SK-N-SH treated with all-trans-retinoic acid at 6 μM for 48 hours (cell line): ENCODE measurements at regions not wholly inside any gene's neighbourhood (a gene's known extent, or its start where the extent isn't known, plus 50 kb on each side); places are given as distances from the start of the nearest gene placed in this dataset.
A peak's percentile ranks its signal among the peaks of the same experiment; 100 is the strongest.

Source experiments
- ATAC-seq: fragments of 200-7000 bp; cut with Tn5 transposase; 3 replicates; pipeline ENCODE4 v1.9.1; 2020; ENCODE audit warnings: mild to moderate bottlenecking, moderate library complexity
- ARNTL ChIP-seq: fragments of 450-650 bp; formaldehyde crosslinking; IDR thresholded peaks from 2 replicates; pipeline ENCODE4 v1.5.0; 2020; ENCODE audit warnings: low read depth, mild to moderate bottlenecking, moderate library complexity, borderline replicate concordance
- BACH2 ChIP-seq: fragments of 250-450 bp; sonication (Bioruptor Pico); IDR thresholded peaks from 2 replicates; pipeline ENCODE4 v1.9.0; 2021; ENCODE audit warnings: mild to moderate bottlenecking, borderline replicate concordance
- CSRNP3 ChIP-seq: fragments of 250-450 bp; sonication (Bioruptor Pico); IDR thresholded peaks from 2 replicates; pipeline ENCODE4 v1.5.1; 2021; ENCODE audit warnings: mild to moderate bottlenecking, moderate library complexity
- ESRRG ChIP-seq: fragments of 250-450 bp; sonication (Bioruptor Pico); IDR thresholded peaks from 2 replicates; pipeline ENCODE4 v1.6.1; 2021; ENCODE audit warnings: mild to moderate bottlenecking
- ISL1 ChIP-seq: fragments of 250-450 bp; sonication (Bioruptor Pico); IDR thresholded peaks from 2 replicates; pipeline ENCODE4 v2.1.2; 2022; ENCODE audit warnings: mild to moderate bottlenecking, moderate library complexity
- OSR1 ChIP-seq: fragments of 250-450 bp; sonication (Bioruptor Pico); IDR thresholded peaks from 2 replicates; pipeline ENCODE4 v1.8.0; 2022; ENCODE audit warnings: moderate library complexity, mild to moderate bottlenecking, inconsistent platforms
- POU6F1 ChIP-seq: fragments of 250-450 bp; sonication (Bioruptor Pico); IDR thresholded peaks from 2 replicates; pipeline ENCODE4 v1.8.0; 2021; ENCODE audit warnings: low read depth, mild to moderate bottlenecking, moderate library complexity, borderline replicate concordance
- RARB ChIP-seq: fragments of 250-450 bp; sonication (Bioruptor Pico); IDR thresholded peaks from 2 replicates; pipeline ENCODE4 v1.8.0; 2021; ENCODE audit warnings: mild to moderate bottlenecking, moderate library complexity
- TOX ChIP-seq: fragments of 250-450 bp; sonication (Bioruptor Pico); IDR thresholded peaks from 2 replicates; pipeline ENCODE4 v1.8.0; 2021; ENCODE audit warnings: mild to moderate bottlenecking, moderate library complexity, borderline replicate concordance
- TSHZ2 ChIP-seq: fragments of 250-450 bp; sonication (Bioruptor Pico); IDR thresholded peaks from 2 replicates; pipeline ENCODE4 v1.5.0; 2020; ENCODE audit warnings: mild to moderate bottlenecking, moderate library complexity
- ZC3H10 ChIP-seq: fragments of 250-450 bp; sonication (Bioruptor Pico); IDR thresholded peaks from 2 replicates; pipeline ENCODE4 v1.5.1; 2021; ENCODE audit warnings: mild to moderate bottlenecking, moderate library complexity
- ZFP3 ChIP-seq: fragments of 250-450 bp; sonication (Bioruptor Pico); IDR thresholded peaks from 2 replicates; pipeline ENCODE4 v1.5.0; 2020; ENCODE audit warnings: mild to moderate bottlenecking, moderate library complexity
- ZNF565 ChIP-seq: fragments of 450-650 bp; formaldehyde crosslinking; conservative IDR thresholded peaks from 2 replicates; pipeline ENCODE4 v1.5.0; 2020; ENCODE audit warnings: low read depth, mild to moderate bottlenecking, moderate library complexity
- ZNF70 ChIP-seq: fragments of 450-650 bp; formaldehyde crosslinking; IDR thresholded peaks from 2 replicates; pipeline ENCODE4 v1.5.0; 2020; ENCODE audit warnings: mild to moderate bottlenecking, moderate library complexity
- ZNF8 ChIP-seq: fragments of 450-650 bp; formaldehyde crosslinking; IDR thresholded peaks from 2 replicates; pipeline ENCODE4 v1.5.0; 2020; ENCODE audit warnings: mild to moderate bottlenecking, moderate library complexity

GRCh38 chr10:33035411-33035810 is 77.4 kb upstream of the ITGB1 start (continued):
- TF ChIP-seq TSHZ2 (CRISPR knock-in tag) (no peak), ARNTL (no peak), ZC3H10 (CRISPR knock-in tag) (no peak), ISL1 (CRISPR knock-in tag) (peak; percentile 90), ZNF8 (no peak), TOX (CRISPR knock-in tag) (peak; percentile 58; the same call in 1 of the 2 replicates), CSRNP3 (CRISPR knock-in tag) (no peak), BACH2 (CRISPR knock-in tag) (no peak)

GRCh38 chr10:33034931-33035330 is 76.9 kb upstream of the ITGB1 start:
- no peak for ATAC-seq
- TF ChIP-seq POU6F1 (no peak), TOX (CRISPR knock-in tag) (no peak), ZNF70 (CRISPR knock-in tag) (no peak), RARB (no peak), CSRNP3 (CRISPR knock-in tag) (no peak), ESRRG (CRISPR knock-in tag) (no peak), ISL1 (CRISPR knock-in tag) (no peak)
- TF ChIP-seq, all 23 proteins: peak for 0

- TF ChIP-seq TOX (CRISPR knock-in tag) = no peak; the same call in 1 of the 2 replicates
- no peak for TF ChIP-seq ZNF70 (CRISPR knock-in tag)
- TF ChIP-seq ZNF565 (CRISPR knock-in tag) = no peak
- peak; percentile 94; the same call in 1 of the 2 replicates for TF ChIP-seq ISL1 (CRISPR knock-in tag)
- TF ChIP-seq RARB = no peak
- no peak for TF ChIP-seq POU6F1
- TF ChIP-seq CSRNP3 (CRISPR knock-in tag) = no peak
- no peak for TF ChIP-seq ZFP3
- peak; percentile 89 for ATAC-seq
Observed at GRCh38 chr10:33032654-33033151, 74.7 kb upstream of the ITGB1 start.

- no peak for TF ChIP-seq OSR1 (CRISPR knock-in tag)
- ATAC-seq = peak; percentile 59
Observed at GRCh38 chr10:33031815-33032653, 74.0 kb upstream of the ITGB1 start.
